C4-2B (cell line): ENCODE measurements at regions not wholly inside any gene's neighbourhood (a gene's known extent, or its start where the extent isn't known, plus 50 kb on each side); places are given as distances from the start of the nearest gene placed in this dataset.

ENCODE experiments used
- CTCF ChIP-seq: fragments of 450-650 bp; conservative IDR thresholded peaks from 2 replicates; pipeline ENCODE4 v1.5.1; 2017; ENCODE audit warnings: mild to moderate bottlenecking
- ZFX ChIP-seq: fragments of 450-650 bp; IDR thresholded peaks from 2 replicates; pipeline ENCODE4 v1.6.1; 2017

- no peak for TF ChIP-seq CTCF
- TF ChIP-seq ZFX = no peak
Measured at GRCh38 chr13:44299152-44299943, 74.3 kb upstream of the SERP2 start.
